WTC11 (cell line): ENCODE measurements at regions not wholly inside any gene's neighbourhood (a gene's known extent, or its start where the extent isn't known, plus 50 kb on each side); places are given as distances from the start of the nearest gene placed in this dataset.

Experiments used
- ATAC-seq: fragments of 200-7000 bp; cut with Tn5 transposase; 2 replicates; pipeline ENCODE4 v1.10.0; 2021; ENCODE audit warnings: mild to moderate bottlenecking, moderate library complexity
- CTCF ChIA-PET: fragments of 300-600 bp; sonication (Branson Sonifier 250); formaldehyde crosslinking; loops from one replicate; lab custom pipeline; 2021; ENCODE audit warnings: antibody characterized with exemption; lab: Charles Lee
- POLR2A ChIA-PET: fragments of 350-600 bp; sonication (Branson Sonifier 250); formaldehyde crosslinking; loops from one replicate; lab custom pipeline; 2021; ENCODE audit warnings: antibody characterized with exemption; lab: Charles Lee
- DNase-seq: peaks from one replicate; pipeline ENCODE4 v3.0.0; 2021; ENCODE audit warnings: low spot score
- H3K27ac Mint-ChIP-seq: 2 replicates; pipeline ENCODE4 v1.8.0; 2021; ENCODE audit warnings: mixed read lengths
- H3K27me3 Mint-ChIP-seq: 2 replicates; pipeline ENCODE4 v1.8.0; 2021; ENCODE audit warnings: low read depth, mild to moderate bottlenecking, moderate library complexity, mixed read lengths
- H3K36me3 Mint-ChIP-seq: 2 replicates; pipeline ENCODE4 v1.8.0; 2021; ENCODE audit warnings: mixed read lengths
- H3K4me1 Mint-ChIP-seq: 2 replicates; pipeline ENCODE4 v1.8.0; 2022; ENCODE audit warnings: mixed read lengths
- H3K4me3 Mint-ChIP-seq: 2 replicates; pipeline ENCODE4 v1.8.0; 2021; ENCODE audit warnings: mild to moderate bottlenecking, moderate library complexity, mixed read lengths
- H3K9me3 Mint-ChIP-seq: 2 replicates; pipeline ENCODE4 v1.8.0; 2021; ENCODE audit warnings: mixed read lengths
- ATF1 ChIP-seq: sonication (generic); formaldehyde crosslinking; IDR thresholded peaks from 2 replicates; pipeline ENCODE4 v1.8.1; 2023; ENCODE audit warnings: mild to moderate bottlenecking, moderate library complexity, missing genetic modification reagents
- GABPB1 ChIP-seq: sonication (generic); formaldehyde crosslinking; IDR thresholded peaks from 2 replicates; pipeline ENCODE4 v1.8.1; 2023; ENCODE audit warnings: mild to moderate bottlenecking, missing genetic modification reagents
- GRHL2 ChIP-seq: fragments of 250-450 bp; sonication (Bioruptor Pico); IDR thresholded peaks from 2 replicates; pipeline ENCODE4 v1.8.0; 2022; ENCODE audit warnings: mild to moderate bottlenecking, moderate library complexity; ENCODE audit not compliant: insufficient replicate concordance, severe bottlenecking
- GTF2I ChIP-seq: fragments of 250-450 bp; sonication (Bioruptor Pico); conservative IDR thresholded peaks from 2 replicates; pipeline ENCODE4 v1.4.0; 2021; ENCODE audit warnings: mild to moderate bottlenecking
- KAT7 ChIP-seq: sonication (generic); formaldehyde crosslinking; IDR thresholded peaks from 2 replicates; pipeline ENCODE4 v1.8.1; 2023; ENCODE audit warnings: missing genetic modification reagents, mild to moderate bottlenecking, borderline replicate concordance
- MYBL2 ChIP-seq: sonication (generic); formaldehyde crosslinking; IDR thresholded peaks from 2 replicates; pipeline ENCODE4 v1.8.1; 2023; ENCODE audit warnings: mild to moderate bottlenecking, moderate library complexity, missing genetic modification reagents
- ZNF138 ChIP-seq: sonication (generic); formaldehyde crosslinking; conservative IDR thresholded peaks from 2 replicates; pipeline ENCODE4 v1.8.1; 2022; ENCODE audit warnings: mild to moderate bottlenecking, moderate library complexity, missing genetic modification reagents
- ZNF219 ChIP-seq: sonication (generic); formaldehyde crosslinking; IDR thresholded peaks from 2 replicates; pipeline ENCODE4 v1.8.0; 2023; ENCODE audit warnings: missing genetic modification reagents, mild to moderate bottlenecking, borderline replicate concordance
- ZNF396 ChIP-seq: fragments of 250-450 bp; sonication (Bioruptor Pico); IDR thresholded peaks from 2 replicates; pipeline ENCODE4 v1.8.0; 2021; ENCODE audit warnings: mild to moderate bottlenecking, moderate library complexity, borderline replicate concordance
- ZNF416 ChIP-seq: fragments of 250-450 bp; sonication (Bioruptor Pico); IDR thresholded peaks from 2 replicates; pipeline ENCODE4 v1.9.0; 2021; ENCODE audit warnings: mild to moderate bottlenecking, inconsistent platforms
- ZNF671 ChIP-seq: fragments of 250-450 bp; sonication (Bioruptor Pico); IDR thresholded peaks from 2 replicates; pipeline ENCODE4 v1.8.0; 2021; ENCODE audit warnings: mild to moderate bottlenecking
- TF ChIP-seq, protein P1 (sequence below): fragments of 250-450 bp; sonication (Bioruptor Pico); IDR thresholded peaks from 2 replicates; pipeline ENCODE4 v1.9.0; 2021; ENCODE audit warnings: mild to moderate bottlenecking
- TF ChIP-seq, protein P2 (sequence below): sonication (generic); formaldehyde crosslinking; IDR thresholded peaks from 2 replicates; pipeline ENCODE4 v1.8.0; 2022; ENCODE audit warnings: mild to moderate bottlenecking, missing genetic modification reagents
- TF ChIP-seq, protein P3 (sequence below): sonication (generic); formaldehyde crosslinking; IDR thresholded peaks from 2 replicates; pipeline ENCODE4 v1.8.1; 2022; ENCODE audit warnings: low read depth, mild to moderate bottlenecking, moderate library complexity, missing genetic modification reagents, borderline replicate concordance
- TF ChIP-seq, protein P4 (sequence below): sonication (generic); formaldehyde crosslinking; IDR thresholded peaks from 2 replicates; pipeline ENCODE4 v1.8.1; 2022; ENCODE audit warnings: mild to moderate bottlenecking, moderate library complexity, missing genetic modification reagents
- TF ChIP-seq, protein P5 (sequence below): fragments of 250-450 bp; sonication (Bioruptor Pico); conservative IDR thresholded peaks from 2 replicates; pipeline ENCODE4 v1.9.0; 2021; ENCODE audit warnings: mild to moderate bottlenecking
- TF ChIP-seq, protein P6 (sequence below): sonication (generic); formaldehyde crosslinking; IDR thresholded peaks from 2 replicates; pipeline ENCODE4 v1.8.0; 2022; ENCODE audit warnings: mild to moderate bottlenecking, missing genetic modification reagents

DNA sequence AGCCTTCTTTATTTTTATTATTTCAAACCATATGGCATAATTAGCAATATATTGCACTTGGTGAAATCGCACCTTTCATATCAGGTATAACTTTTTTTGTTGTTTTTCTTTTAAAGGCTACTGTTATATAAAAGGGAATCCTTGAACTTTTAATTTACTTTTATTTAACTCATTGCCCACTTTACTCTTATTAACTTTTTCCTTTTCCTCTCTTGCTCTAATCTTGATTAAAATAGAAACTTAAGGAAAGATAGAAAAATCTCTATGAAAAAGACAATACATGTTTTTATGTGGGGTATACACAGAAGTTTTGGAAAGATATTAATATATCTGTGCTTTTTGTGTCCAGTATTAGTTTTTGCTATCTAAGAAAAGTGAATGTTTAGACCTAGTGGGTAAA lies 805.8 kb downstream of the USP25 start (continued):
- TF ChIP-seq, protein P1, sequence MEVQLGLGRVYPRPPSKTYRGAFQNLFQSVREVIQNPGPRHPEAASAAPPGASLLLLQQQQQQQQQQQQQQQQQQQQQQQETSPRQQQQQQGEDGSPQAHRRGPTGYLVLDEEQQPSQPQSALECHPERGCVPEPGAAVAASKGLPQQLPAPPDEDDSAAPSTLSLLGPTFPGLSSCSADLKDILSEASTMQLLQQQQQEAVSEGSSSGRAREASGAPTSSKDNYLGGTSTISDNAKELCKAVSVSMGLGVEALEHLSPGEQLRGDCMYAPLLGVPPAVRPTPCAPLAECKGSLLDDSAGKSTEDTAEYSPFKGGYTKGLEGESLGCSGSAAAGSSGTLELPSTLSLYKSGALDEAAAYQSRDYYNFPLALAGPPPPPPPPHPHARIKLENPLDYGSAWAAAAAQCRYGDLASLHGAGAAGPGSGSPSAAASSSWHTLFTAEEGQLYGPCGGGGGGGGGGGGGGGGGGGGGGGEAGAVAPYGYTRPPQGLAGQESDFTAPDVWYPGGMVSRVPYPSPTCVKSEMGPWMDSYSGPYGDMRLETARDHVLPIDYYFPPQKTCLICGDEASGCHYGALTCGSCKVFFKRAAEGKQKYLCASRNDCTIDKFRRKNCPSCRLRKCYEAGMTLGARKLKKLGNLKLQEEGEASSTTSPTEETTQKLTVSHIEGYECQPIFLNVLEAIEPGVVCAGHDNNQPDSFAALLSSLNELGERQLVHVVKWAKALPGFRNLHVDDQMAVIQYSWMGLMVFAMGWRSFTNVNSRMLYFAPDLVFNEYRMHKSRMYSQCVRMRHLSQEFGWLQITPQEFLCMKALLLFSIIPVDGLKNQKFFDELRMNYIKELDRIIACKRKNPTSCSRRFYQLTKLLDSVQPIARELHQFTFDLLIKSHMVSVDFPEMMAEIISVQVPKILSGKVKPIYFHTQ (CRISPR knock-in tag) = no peak

DNA sequence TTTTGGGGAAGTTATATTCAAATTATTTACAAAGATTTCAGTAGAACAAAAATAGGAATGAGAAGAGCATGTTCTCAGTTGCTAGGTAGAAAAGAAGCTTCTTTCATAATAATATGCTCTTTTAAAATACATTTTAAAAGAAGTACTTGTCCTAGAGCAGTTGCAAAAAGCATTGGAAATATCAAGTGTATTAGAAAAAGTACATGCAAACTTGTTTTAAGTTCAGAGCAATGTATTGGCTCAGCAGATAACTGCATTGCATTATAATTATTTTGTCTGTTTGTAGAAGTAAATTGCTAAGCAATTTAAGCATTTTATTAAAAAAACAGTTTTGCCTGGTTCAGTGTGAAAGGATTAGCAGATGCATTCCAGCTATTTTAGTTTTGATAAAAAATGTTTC lies 806.4 kb downstream of the USP25 start:
- Mint-ChIP-seq H3K9me3 (peaks cover 8% of the 10 kb centered on the region), H3K36me3 (peaks cover 6% of the 10 kb centered on the region; the same call in 1 of the 2 replicates), H3K27ac (no peak overlapping the region), H3K27me3 (no peaks in the 10 kb centered on the region), H3K4me1 (peaks cover 6% of the 10 kb centered on the region; the same call in 1 of the 2 replicates), H3K4me3 (no peak overlapping the region)
- ATAC-seq (no peak), DNase-seq (no peak)
- POLR2A ChIA-PET = no interaction called here
- CTCF ChIA-PET = no interaction called here
- TF ChIP-seq ATF1 (CRISPR knock-in tag) (no peak), GABPB1 (CRISPR knock-in tag) (no peak), GRHL2 (CRISPR knock-in tag) (no peak), ZNF396 (no peak), MYBL2 (CRISPR knock-in tag) (no peak), ZNF219 (CRISPR knock-in tag) (no peak)
- TF ChIP-seq, protein P2, sequence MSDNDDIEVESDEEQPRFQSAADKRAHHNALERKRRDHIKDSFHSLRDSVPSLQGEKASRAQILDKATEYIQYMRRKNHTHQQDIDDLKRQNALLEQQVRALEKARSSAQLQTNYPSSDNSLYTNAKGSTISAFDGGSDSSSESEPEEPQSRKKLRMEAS (CRISPR knock-in tag) = no peak
- TF ChIP-seq, protein P3, sequence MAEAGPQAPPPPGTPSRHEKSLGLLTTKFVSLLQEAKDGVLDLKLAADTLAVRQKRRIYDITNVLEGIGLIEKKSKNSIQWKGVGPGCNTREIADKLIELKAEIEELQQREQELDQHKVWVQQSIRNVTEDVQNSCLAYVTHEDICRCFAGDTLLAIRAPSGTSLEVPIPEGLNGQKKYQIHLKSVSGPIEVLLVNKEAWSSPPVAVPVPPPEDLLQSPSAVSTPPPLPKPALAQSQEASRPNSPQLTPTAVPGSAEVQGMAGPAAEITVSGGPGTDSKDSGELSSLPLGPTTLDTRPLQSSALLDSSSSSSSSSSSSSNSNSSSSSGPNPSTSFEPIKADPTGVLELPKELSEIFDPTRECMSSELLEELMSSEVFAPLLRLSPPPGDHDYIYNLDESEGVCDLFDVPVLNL (CRISPR knock-in tag) = no peak

DNA sequence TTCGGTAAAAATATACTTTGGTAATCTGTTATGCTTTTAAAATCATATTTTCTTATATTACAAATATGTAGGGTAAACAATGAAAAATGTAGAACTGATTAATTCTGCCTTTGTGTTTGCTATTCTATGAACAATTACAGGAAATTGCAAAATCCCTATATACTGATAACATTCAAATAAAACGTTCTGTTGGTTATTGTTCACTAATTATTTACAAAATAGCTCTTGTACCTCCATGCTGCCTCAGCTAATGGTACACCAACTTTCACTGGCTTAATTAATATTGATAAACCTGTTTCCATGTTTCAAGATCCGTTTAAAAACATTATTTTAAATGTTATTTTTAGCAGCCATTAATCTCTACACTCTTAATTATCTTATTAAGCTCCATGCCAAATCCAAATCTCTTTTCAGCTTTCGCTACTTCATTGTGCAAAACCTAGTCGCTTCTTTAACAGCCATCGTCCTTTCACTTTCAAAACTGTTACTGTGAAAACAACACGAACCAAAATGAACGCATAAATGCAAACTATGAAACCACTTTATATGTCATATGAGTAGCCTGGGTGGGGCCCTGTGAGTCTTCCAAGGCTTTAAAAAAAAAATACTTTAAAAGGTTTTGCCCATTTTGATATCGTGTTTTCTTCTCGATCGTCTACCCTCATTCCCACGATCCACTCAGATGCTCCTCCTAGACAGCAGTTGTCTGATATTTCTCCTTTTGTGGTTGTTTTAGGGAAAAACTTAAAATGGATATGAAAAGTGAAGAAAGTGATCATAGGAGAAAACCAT lies 807.1 kb downstream of the USP25 start:
- TF ChIP-seq, protein P4, sequence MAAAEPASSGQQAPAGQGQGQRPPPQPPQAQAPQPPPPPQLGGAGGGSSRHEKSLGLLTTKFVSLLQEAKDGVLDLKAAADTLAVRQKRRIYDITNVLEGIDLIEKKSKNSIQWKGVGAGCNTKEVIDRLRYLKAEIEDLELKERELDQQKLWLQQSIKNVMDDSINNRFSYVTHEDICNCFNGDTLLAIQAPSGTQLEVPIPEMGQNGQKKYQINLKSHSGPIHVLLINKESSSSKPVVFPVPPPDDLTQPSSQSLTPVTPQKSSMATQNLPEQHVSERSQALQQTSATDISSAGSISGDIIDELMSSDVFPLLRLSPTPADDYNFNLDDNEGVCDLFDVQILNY (CRISPR knock-in tag) = no peak
- TF ChIP-seq, protein P5, sequence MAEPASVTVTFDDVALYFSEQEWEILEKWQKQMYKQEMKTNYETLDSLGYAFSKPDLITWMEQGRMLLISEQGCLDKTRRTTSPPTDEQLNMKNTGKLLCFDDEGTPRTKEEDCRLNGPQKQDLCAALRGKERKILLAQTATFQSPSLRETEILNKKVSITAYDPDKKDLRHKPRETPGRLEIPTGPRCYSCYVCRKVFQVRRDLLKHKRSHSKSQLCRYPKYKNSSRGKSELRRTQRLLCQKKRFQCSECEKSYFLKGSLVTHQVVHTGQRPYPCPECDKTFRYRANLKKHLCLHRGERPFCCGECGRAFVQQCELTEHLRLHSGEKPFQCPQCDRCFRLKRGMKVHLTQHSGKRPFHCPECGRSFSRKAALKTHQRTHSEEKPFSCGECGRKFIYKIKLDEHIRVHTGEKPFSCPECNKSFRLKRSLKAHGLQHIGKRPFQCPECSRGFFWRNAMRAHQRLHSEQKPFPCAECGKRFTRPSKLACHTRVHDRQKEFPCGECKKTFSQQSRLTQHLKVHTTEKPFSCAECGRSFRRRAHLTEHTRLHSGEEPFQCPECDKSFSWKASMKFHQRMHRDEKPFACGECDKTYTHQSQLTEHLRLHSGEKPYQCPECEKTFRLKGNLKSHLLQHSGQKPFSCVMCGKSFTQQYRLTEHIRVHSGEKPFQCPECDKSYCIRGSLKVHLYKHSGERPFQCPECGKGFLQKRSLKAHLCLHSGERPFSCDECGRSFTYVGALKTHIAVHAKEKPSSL (CRISPR knock-in tag) = no peak
- TF ChIP-seq ZNF416 (no peak), GTF2I (CRISPR knock-in tag) (no peak), KAT7 (CRISPR knock-in tag) (no peak), ZNF138 (CRISPR knock-in tag) (no peak), ZNF671 (CRISPR knock-in tag) (no peak)
- TF ChIP-seq, protein P6, sequence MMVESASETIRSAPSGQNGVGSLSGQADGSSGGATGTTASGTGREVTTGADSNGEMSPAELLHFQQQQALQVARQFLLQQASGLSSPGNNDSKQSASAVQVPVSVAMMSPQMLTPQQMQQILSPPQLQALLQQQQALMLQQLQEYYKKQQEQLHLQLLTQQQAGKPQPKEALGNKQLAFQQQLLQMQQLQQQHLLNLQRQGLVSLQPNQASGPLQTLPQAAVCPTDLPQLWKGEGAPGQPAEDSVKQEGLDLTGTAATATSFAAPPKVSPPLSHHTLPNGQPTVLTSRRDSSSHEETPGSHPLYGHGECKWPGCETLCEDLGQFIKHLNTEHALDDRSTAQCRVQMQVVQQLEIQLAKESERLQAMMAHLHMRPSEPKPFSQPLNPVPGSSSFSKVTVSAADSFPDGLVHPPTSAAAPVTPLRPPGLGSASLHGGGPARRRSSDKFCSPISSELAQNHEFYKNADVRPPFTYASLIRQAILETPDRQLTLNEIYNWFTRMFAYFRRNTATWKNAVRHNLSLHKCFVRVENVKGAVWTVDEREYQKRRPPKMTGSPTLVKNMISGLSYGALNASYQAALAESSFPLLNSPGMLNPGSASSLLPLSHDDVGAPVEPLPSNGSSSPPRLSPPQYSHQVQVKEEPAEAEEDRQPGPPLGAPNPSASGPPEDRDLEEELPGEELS (CRISPR knock-in tag) = no peak
- Mint-ChIP-seq H3K36me3 (no peaks in the 10 kb centered on the region), H3K27ac (no peak overlapping the region), H3K4me1 (peaks cover 6% of the 10 kb centered on the region; the same call in 1 of the 2 replicates), H3K27me3 (no peaks in the 10 kb centered on the region), H3K4me3 (no peak overlapping the region), H3K9me3 (peaks cover 1% of the 10 kb centered on the region)
- no peak for DNase-seq
- ATAC-seq = no peak
- ChIA-PET POLR2A (no interaction called here), CTCF (no interaction called here)
